ENCODE measurements at regions not wholly inside any gene's neighbourhood (a gene's known extent, or its start where the extent isn't known, plus 50 kb on each side); places are given as distances from the start of the nearest gene placed in this dataset.

DNA sequence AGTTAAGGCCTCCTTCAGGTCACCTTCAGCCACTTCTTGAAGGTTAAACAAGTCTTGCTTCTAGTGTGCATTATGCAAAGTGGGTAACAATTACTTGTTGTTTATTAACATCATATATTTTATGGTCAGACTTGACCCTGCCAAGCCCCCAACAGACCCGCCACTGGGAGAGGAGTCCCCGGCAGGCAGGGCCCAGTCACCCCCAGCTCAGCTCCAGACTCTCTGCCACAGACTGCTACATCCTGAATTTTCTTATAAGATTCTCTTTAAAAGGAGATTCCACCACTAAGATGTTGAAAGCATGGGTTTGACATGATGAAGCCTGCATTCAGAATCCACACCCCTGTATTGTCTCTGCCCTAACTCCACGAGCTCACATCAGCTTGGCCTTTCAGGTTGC, 174.3 kb upstream of the ARL4C start:
- no peak overlapping the region for H3K4me3 ChIP-seq (ENCODE audit: low read length in 3 of 3)
- H3K27me3 ChIP-seq (ENCODE audit: control insufficient read depth in 3 of 3, insufficient read depth in 3 of 3, low read length in 3 of 3) = peaks cover 0 to 3% (median 0%) of the 10 kb centered on the region in 3 donors
- H3K27ac ChIP-seq (ENCODE audit: low read depth, low read length) = no peak overlapping the region
- no peaks in the 10 kb centered on the region for H3K9me3 ChIP-seq (ENCODE audit: control insufficient read depth in 3 of 3, low read length in 3 of 3)
- peaks cover 0 to 4% (median 0%) of the 10 kb centered on the region in 3 donors for H3K4me1 ChIP-seq (ENCODE audit: control insufficient read depth in 3 of 3, insufficient read depth in 3 of 3, low read length in 3 of 3)
- no peak overlapping the region for H3K9ac ChIP-seq (ENCODE audit: low read depth in 1 of 3, low read length in 3 of 3)
- no peaks in the 10 kb centered on the region for H3K36me3 ChIP-seq (ENCODE audit: control insufficient read depth in 3 of 3, insufficient read depth in 3 of 3, low read length in 3 of 3)

DNA sequence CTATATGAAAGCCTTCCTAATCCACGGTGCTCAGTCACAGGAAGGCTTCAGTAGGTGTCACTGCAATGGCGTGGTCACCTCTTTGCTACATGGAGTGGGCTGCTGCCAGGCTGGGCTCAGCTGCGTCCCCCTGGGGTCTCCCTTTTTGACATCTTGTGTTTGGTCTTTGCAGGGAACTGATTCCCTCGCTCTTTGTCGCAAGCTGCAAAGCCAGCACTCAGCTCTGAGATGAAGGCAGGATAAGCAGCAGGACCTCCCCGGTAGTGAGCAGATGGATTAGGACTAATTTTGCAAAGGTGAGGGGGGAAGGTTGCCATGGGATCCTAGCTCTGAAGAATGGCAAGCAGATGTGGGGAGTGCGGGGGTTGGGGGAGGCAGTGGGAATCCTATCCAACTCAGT, 173.9 kb upstream of the ARL4C start:
- peaks cover 0 to 4% (median 0%) of the 10 kb centered on the region in 3 donors for H3K4me1 ChIP-seq (ENCODE audit: control insufficient read depth in 3 of 3, insufficient read depth in 3 of 3, low read length in 3 of 3)
- no peak overlapping the region for H3K27ac ChIP-seq (ENCODE audit: low read depth, low read length)
- H3K36me3 ChIP-seq (ENCODE audit: control insufficient read depth in 3 of 3, insufficient read depth in 3 of 3, low read length in 3 of 3) = no peaks in the 10 kb centered on the region
- no peak overlapping the region for H3K9ac ChIP-seq (ENCODE audit: low read depth in 1 of 3, low read length in 3 of 3)
- peaks cover 0 to 3% (median 0%) of the 10 kb centered on the region in 3 donors for H3K27me3 ChIP-seq (ENCODE audit: control insufficient read depth in 3 of 3, insufficient read depth in 3 of 3, low read length in 3 of 3)
- no peaks in the 10 kb centered on the region for H3K9me3 ChIP-seq (ENCODE audit: control insufficient read depth in 3 of 3, low read length in 3 of 3)
- H3K4me3 ChIP-seq (ENCODE audit: low read length in 3 of 3) = no peak overlapping the region

DNA sequence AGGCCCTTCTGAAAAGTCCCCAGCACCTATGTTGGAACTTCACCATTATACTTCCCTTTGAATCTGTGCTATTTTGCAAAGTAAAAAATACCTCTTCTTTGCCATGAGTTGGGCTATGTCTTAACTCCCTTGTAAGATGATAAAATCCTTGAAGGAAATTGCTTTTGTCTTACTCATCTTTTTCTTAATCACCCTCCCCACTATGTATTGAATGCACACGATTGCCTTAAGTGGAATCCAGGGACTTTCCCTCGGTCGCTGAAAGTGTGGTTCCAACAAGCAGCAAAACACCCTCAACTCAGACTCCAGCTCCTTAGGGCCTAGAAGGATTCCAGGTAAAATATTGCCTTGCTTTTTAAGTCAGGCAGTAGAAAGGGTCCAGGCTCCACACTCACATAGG, 173.2 kb upstream of the ARL4C start:
- H3K9me3 ChIP-seq (ENCODE audit: control insufficient read depth in 3 of 3, low read length in 3 of 3) = no peaks in the 10 kb centered on the region
- H3K4me1 ChIP-seq (ENCODE audit: control insufficient read depth in 3 of 3, insufficient read depth in 3 of 3, low read length in 3 of 3) = peaks cover 0 to 4% (median 0%) of the 10 kb centered on the region in 3 donors
- no peak overlapping the region for H3K4me3 ChIP-seq (ENCODE audit: low read length in 3 of 3)
- H3K9ac ChIP-seq (ENCODE audit: low read depth in 1 of 3, low read length in 3 of 3) = no peak overlapping the region
- H3K27me3 ChIP-seq (ENCODE audit: control insufficient read depth in 3 of 3, insufficient read depth in 3 of 3, low read length in 3 of 3) = peaks cover 0 to 3% (median 0%) of the 10 kb centered on the region in 3 donors
- H3K36me3 ChIP-seq (ENCODE audit: control insufficient read depth in 3 of 3, insufficient read depth in 3 of 3, low read length in 3 of 3) = no peaks in the 10 kb centered on the region
- H3K27ac ChIP-seq (ENCODE audit: low read depth, low read length) = no peak overlapping the region

DNA sequence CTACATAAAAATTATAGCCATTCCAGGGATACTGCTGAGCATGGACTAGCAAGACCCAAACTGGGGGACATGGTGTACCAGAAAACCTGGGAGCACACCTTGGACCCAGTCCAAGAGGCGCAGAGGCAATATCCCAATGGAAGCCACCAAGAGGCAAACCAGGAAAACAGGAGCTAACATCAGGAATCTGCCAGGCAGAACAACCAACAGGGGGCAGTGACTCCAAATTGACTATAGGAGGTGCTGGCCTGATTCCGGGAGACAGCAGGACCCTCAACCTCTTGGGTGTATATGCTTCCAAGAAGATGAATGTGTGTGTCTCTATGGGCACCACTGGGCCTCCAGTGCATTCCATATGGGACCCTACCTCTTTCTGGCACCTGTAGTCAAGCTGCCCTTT, 172.7 kb upstream of the ARL4C start:
- Histone ChIP-seq H3K4me1 (ENCODE audit: control insufficient read depth in 3 of 3, insufficient read depth in 3 of 3, low read length in 3 of 3) (peaks cover 0 to 4% (median 0%) of the 10 kb centered on the region in 3 donors), H3K27ac (ENCODE audit: low read depth, low read length) (no peak overlapping the region), H3K9me3 (ENCODE audit: control insufficient read depth in 3 of 3, low read length in 3 of 3) (no peaks in the 10 kb centered on the region), H3K27me3 (ENCODE audit: control insufficient read depth in 3 of 3, insufficient read depth in 3 of 3, low read length in 3 of 3) (peaks cover 0 to 3% (median 0%) of the 10 kb centered on the region in 3 donors), H3K9ac (ENCODE audit: low read depth in 1 of 3, low read length in 3 of 3) (no peak overlapping the region), H3K4me3 (ENCODE audit: low read length in 3 of 3) (no peak overlapping the region), H3K36me3 (ENCODE audit: control insufficient read depth in 3 of 3, insufficient read depth in 3 of 3, low read length in 3 of 3) (no peaks in the 10 kb centered on the region)

DNA sequence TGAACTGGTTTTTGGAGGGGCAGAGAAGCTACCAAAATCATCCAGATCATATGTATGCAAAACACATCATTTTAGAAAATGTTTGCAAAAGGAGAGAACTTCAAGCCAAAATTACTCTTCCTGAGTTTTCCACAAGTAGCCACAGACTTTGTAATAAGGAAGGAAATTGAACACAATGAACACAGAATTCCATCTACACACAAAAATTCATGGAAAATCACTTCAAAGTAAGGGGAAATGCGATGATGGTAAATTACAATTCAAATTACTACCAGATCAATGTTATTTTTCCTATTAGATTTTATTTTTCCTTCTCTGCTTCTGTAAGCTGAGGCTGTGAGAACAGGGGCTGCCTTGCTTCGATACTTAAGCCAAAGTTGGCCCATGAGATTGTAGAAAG, 172.1 kb upstream of the ARL4C start:
- H3K36me3 ChIP-seq (ENCODE audit: control insufficient read depth in 3 of 3, insufficient read depth in 3 of 3, low read length in 3 of 3) = no peaks in the 10 kb centered on the region
- no peak overlapping the region for H3K4me3 ChIP-seq (ENCODE audit: low read length in 3 of 3)
- peaks cover 0 to 4% (median 0%) of the 10 kb centered on the region in 3 donors for H3K4me1 ChIP-seq (ENCODE audit: control insufficient read depth in 3 of 3, insufficient read depth in 3 of 3, low read length in 3 of 3)
- H3K27me3 ChIP-seq (ENCODE audit: control insufficient read depth in 3 of 3, insufficient read depth in 3 of 3, low read length in 3 of 3) = peaks cover 0 to 1% (median 0%) of the 10 kb centered on the region in 3 donors
- no peak overlapping the region for H3K9ac ChIP-seq (ENCODE audit: low read depth in 1 of 3, low read length in 3 of 3)
- no peaks in the 10 kb centered on the region for H3K9me3 ChIP-seq (ENCODE audit: control insufficient read depth in 3 of 3, low read length in 3 of 3)
- no peak overlapping the region for H3K27ac ChIP-seq (ENCODE audit: low read depth, low read length)

DNA sequence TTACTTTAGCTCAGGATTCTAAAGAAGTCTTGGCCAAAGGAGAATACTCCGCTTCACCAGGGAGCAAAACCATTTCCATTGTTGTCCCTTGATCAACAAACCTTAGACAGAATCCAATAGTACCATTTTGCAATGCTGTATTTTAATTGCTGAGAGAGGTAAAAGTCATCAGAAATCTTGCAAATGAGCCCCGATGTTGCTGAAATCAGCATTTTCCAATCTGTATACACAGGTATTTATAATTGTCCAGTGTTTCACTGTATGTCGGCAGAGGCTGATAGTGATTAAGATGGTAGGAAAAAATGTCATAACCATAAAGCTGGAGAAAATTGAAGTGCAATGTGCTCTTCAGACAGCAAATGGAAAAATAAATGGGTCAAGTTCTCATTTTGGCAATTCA, 170.0 kb upstream of the ARL4C start:
- Histone ChIP-seq H3K36me3 (ENCODE audit: control insufficient read depth in 3 of 3, insufficient read depth in 3 of 3, low read length in 3 of 3) (no peaks in the 10 kb centered on the region), H3K9ac (ENCODE audit: low read depth in 1 of 3, low read length in 3 of 3) (no peak overlapping the region), H3K9me3 (ENCODE audit: control insufficient read depth in 3 of 3, low read length in 3 of 3) (no peaks in the 10 kb centered on the region), H3K4me1 (ENCODE audit: control insufficient read depth in 3 of 3, insufficient read depth in 3 of 3, low read length in 3 of 3) (peaks cover 0 to 4% (median 0%) of the 10 kb centered on the region in 3 donors), H3K27me3 (ENCODE audit: control insufficient read depth in 3 of 3, insufficient read depth in 3 of 3, low read length in 3 of 3) (no peaks in the 10 kb centered on the region), H3K27ac (ENCODE audit: low read depth, low read length) (no peak overlapping the region), H3K4me3 (ENCODE audit: low read length in 3 of 3) (no peak overlapping the region)

DNA sequence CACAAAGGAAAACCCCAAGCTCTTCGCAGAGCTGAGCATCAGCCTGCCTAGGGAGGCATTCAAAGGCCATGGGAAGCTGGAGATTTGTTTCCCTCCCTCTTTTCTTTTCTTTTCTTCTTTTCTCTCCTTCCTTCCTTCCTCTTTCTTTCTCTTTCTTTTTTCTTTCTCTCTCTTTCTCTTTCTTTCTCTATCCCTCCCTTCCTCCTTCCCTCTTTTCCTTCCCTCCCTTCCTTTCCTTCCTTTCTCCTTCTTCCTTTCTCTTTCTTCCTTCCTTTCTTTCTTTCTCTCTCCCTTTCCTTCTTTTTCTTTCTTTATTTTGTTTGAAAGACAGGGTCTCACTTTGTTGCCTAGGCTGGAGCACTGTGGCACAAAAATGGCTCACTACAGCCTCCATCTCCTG, 168.4 kb upstream of the ARL4C start:
- Histone ChIP-seq H3K4me3 (ENCODE audit: low read length in 3 of 3) (no peak overlapping the region), H3K9me3 (ENCODE audit: control insufficient read depth in 3 of 3, low read length in 3 of 3) (no peaks in the 10 kb centered on the region), H3K27ac (ENCODE audit: low read depth, low read length) (no peak overlapping the region), H3K36me3 (ENCODE audit: control insufficient read depth in 3 of 3, insufficient read depth in 3 of 3, low read length in 3 of 3) (no peaks in the 10 kb centered on the region), H3K4me1 (ENCODE audit: control insufficient read depth in 3 of 3, insufficient read depth in 3 of 3, low read length in 3 of 3) (peaks cover 0 to 4% (median 0%) of the 10 kb centered on the region in 3 donors), H3K9ac (ENCODE audit: low read depth in 1 of 3, low read length in 3 of 3) (no peak overlapping the region), H3K27me3 (ENCODE audit: control insufficient read depth in 3 of 3, insufficient read depth in 3 of 3, low read length in 3 of 3) (peaks cover 0 to 2% (median 0%) of the 10 kb centered on the region in 3 donors)

DNA sequence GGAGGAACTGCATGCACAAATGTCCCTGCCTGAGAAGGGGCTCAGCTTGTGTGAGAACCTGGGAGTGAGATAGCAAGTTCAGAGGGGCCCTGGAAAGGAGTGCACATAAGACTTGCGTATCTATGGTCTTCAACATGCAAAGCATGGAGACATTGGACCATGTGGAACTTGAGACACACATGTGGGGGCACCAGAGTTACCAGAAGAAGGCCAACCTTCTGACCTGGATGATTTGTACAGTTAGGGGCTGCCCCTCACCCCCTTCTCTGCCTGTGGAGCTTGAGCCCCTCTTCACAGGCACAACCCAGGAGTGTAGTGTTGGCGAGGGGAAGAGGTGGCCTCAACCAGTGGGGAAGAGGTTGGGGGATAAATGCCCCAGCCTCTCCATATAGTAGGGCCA, 165.0 kb upstream of the ARL4C start:
- Histone ChIP-seq H3K36me3 (ENCODE audit: control insufficient read depth in 3 of 3, insufficient read depth in 3 of 3, low read length in 3 of 3) (no peaks in the 10 kb centered on the region), H3K4me1 (ENCODE audit: control insufficient read depth in 3 of 3, insufficient read depth in 3 of 3, low read length in 3 of 3) (no peaks in the 10 kb centered on the region), H3K4me3 (ENCODE audit: low read length in 3 of 3) (no peak overlapping the region), H3K9me3 (ENCODE audit: control insufficient read depth in 3 of 3, low read length in 3 of 3) (no peaks in the 10 kb centered on the region), H3K9ac (ENCODE audit: low read depth in 1 of 3, low read length in 3 of 3) (no peak overlapping the region), H3K27me3 (ENCODE audit: control insufficient read depth in 3 of 3, insufficient read depth in 3 of 3, low read length in 3 of 3) (peaks cover 0 to 2% (median 0%) of the 10 kb centered on the region in 3 donors), H3K27ac (ENCODE audit: low read depth, low read length) (no peak overlapping the region)

DNA sequence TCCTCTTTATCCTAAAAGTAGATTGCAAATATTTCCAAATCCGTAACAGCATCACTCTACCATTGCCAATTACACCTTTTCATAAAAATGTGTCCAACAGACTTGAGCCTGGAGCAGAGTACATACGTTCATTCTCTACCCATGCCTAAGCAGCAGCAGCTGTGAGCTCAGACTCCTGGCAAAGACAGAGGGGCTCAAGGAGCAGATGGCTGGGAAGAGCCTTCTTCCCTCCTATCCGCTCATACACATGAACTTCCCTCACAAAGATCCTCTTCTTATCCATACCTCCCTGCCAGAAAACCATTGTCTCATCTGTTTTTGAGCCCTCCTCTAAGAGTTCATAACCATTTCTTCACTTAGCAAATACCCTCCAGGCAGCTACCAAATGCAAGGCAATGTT, 164.3 kb upstream of the ARL4C start:
- Histone ChIP-seq H3K9ac (ENCODE audit: low read depth in 1 of 3, low read length in 3 of 3) (no peak overlapping the region), H3K36me3 (ENCODE audit: control insufficient read depth in 3 of 3, insufficient read depth in 3 of 3, low read length in 3 of 3) (no peaks in the 10 kb centered on the region), H3K4me3 (ENCODE audit: low read length in 3 of 3) (no peak overlapping the region), H3K27ac (ENCODE audit: low read depth, low read length) (no peak overlapping the region), H3K27me3 (ENCODE audit: control insufficient read depth in 3 of 3, insufficient read depth in 3 of 3, low read length in 3 of 3) (peaks cover 0 to 2% (median 0%) of the 10 kb centered on the region in 3 donors), H3K4me1 (ENCODE audit: control insufficient read depth in 3 of 3, insufficient read depth in 3 of 3, low read length in 3 of 3) (no peaks in the 10 kb centered on the region), H3K9me3 (ENCODE audit: control insufficient read depth in 3 of 3, low read length in 3 of 3) (no peaks in the 10 kb centered on the region)

DNA sequence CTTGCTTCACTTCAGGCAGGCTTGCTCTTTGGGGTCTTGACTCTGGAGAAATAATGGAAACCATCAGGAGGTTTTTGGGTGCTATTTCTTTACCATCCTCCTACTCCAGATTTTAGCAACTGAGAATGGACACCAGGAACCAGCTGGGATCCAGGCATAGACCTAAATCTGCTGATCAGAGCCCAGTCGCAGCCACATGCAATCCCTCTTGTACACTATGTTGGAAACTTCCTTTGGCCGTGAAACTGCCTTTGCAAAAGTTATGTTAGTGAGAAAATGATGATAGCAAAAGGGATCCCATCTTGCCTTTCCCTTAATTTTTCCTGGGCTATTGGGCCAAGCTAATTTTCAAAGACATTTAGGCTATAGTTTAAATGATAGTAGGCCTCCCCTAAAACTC, 158.8 kb upstream of the ARL4C start:
- H3K36me3 ChIP-seq (ENCODE audit: control insufficient read depth in 3 of 3, insufficient read depth in 3 of 3, low read length in 3 of 3) = no peaks in the 10 kb centered on the region
- H3K9ac ChIP-seq (ENCODE audit: low read depth in 1 of 3, low read length in 3 of 3) = no peak overlapping the region
- H3K4me3 ChIP-seq (ENCODE audit: low read length in 3 of 3) = no peak overlapping the region
- no peaks in the 10 kb centered on the region for H3K4me1 ChIP-seq (ENCODE audit: control insufficient read depth in 3 of 3, insufficient read depth in 3 of 3, low read length in 3 of 3)
- H3K27ac ChIP-seq (ENCODE audit: low read depth, low read length) = no peak overlapping the region
- H3K27me3 ChIP-seq (ENCODE audit: control insufficient read depth in 3 of 3, insufficient read depth in 3 of 3, low read length in 3 of 3) = peaks cover 0 to 5% (median 4%) of the 10 kb centered on the region in 3 donors
- no peaks in the 10 kb centered on the region for H3K9me3 ChIP-seq (ENCODE audit: control insufficient read depth in 3 of 3, low read length in 3 of 3)

DNA sequence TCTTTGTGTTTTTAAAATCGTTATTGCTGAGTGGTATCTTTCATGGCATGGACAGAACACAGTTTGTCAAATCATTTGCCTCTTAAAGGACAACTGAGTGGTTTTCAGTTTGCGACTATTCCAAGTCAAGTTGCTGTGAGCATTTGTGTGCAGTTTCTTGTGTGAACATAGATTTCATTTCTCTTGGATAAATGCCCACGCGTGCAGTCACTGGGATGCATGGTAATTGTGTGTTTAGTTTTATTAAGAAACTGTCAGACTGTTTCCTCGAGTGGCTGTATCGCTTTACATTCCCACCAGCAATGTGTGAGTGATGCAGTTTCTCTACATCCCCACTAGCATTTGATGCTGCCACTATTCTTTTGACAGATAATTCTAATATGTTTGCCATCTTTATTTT, 154.0 kb upstream of the ARL4C start:
- no peaks in the 10 kb centered on the region for H3K36me3 ChIP-seq (ENCODE audit: control insufficient read depth in 3 of 3, insufficient read depth in 3 of 3, low read length in 3 of 3)

More for the DNA sequence above, 154.0 kb upstream of the ARL4C start:
- no peak overlapping the region for H3K4me3 ChIP-seq (ENCODE audit: low read length in 3 of 3)
- H3K9ac ChIP-seq (ENCODE audit: low read depth in 1 of 3, low read length in 3 of 3) = no peak overlapping the region
- peaks cover 3 to 8% (median 4%) of the 10 kb centered on the region in 3 donors for H3K27me3 ChIP-seq (ENCODE audit: control insufficient read depth in 3 of 3, insufficient read depth in 3 of 3, low read length in 3 of 3)
- no peaks in the 10 kb centered on the region for H3K4me1 ChIP-seq (ENCODE audit: control insufficient read depth in 3 of 3, insufficient read depth in 3 of 3, low read length in 3 of 3)
- no peak overlapping the region for H3K27ac ChIP-seq (ENCODE audit: low read depth, low read length)
- no peaks in the 10 kb centered on the region for H3K9me3 ChIP-seq (ENCODE audit: control insufficient read depth in 3 of 3, low read length in 3 of 3)

All from skeletal muscle tissue (tissue), 3 donors.